CD14-positive monocyte (primary cell): ENCODE measurements at regions not wholly inside any gene's neighbourhood (a gene's known extent, or its start where the extent isn't known, plus 50 kb on each side); places are given as distances from the start of the nearest gene placed in this dataset.

Experiments
- DNase-seq, 3 donors: peaks; one replicate each; pipeline ENCODE4 v3.0.0-alpha.2; 2011 to 2022
- H2AFZ ChIP-seq: 2 replicates; pipeline ENCODE4 v1.6.0; 2012; ENCODE audit warnings: mild to moderate bottlenecking, low read depth, low read length, inconsistent platforms; ENCODE audit not compliant: insufficient read depth, poor library complexity, severe bottlenecking
- H3K27ac ChIP-seq, 2 donors: 1 replicate in 1 of 2; 2 replicates in 1 of 2; pipeline ENCODE4 v1.5.1; 2012 to 2013; ENCODE audit warnings: low read length in 2 of 2, control low read depth in 1 of 2, inconsistent platforms in 1 of 2, low read depth in 1 of 2, mild to moderate bottlenecking in 1 of 2
- H3K27me3 ChIP-seq, 2 donors: one replicate each; pipeline versions ENCODE4 v1.6.0 to v1.6.1; 2011 to 2013; ENCODE audit warnings: low read length in 2 of 2; ENCODE audit not compliant: control insufficient read depth in 2 of 2, insufficient read depth in 2 of 2
- H3K36me3 ChIP-seq, 2 donors: replicated peaks in 1 of 2; 1 replicate in 1 of 2; 2 replicates in 1 of 2; pipeline versions ENCODE4 v1.5.1 to v1.6.1; 2012 to 2013; ENCODE audit warnings: low read length in 2 of 2, control low read depth in 1 of 2, inconsistent platforms in 1 of 2, mild to moderate bottlenecking in 1 of 2; ENCODE audit not compliant: insufficient read depth in 2 of 2, control insufficient read depth in 1 of 2
- H3K4me1 ChIP-seq, 2 donors: 1 replicate in 1 of 2; 2 replicates in 1 of 2; pipeline versions ENCODE4 v1.5.1 to v1.6.1; 2012 to 2013; ENCODE audit warnings: low read length in 2 of 2, control low read depth in 1 of 2, inconsistent platforms in 1 of 2, mild to moderate bottlenecking in 1 of 2, moderate library complexity in 1 of 2; ENCODE audit not compliant: insufficient read depth in 2 of 2, control insufficient read depth in 1 of 2
- H3K4me2 ChIP-seq: replicated peaks from 2 replicates; pipeline ENCODE3; 2012; ENCODE audit warnings: low read length, moderate library complexity, mild to moderate bottlenecking; ENCODE audit not compliant: poor library complexity, severe bottlenecking; ENCODE audit errors: extremely low read depth
- H3K4me3 ChIP-seq, 3 experiments: fragments of 200-600 bp in 1 of 3; sonication (generic) in 1 of 3; replicated peaks in 1 of 3; 1 replicate in 2 of 3; 2 replicates in 1 of 3; pipeline ENCODE4 v1.5.1; 2011 to 2013; ENCODE audit warnings: low read length in 3 of 3, mild to moderate bottlenecking in 3 of 3, control low read depth in 2 of 3, low read depth in 2 of 3, inconsistent platforms in 1 of 3, moderate library complexity in 1 of 3
- H3K79me2 ChIP-seq: 2 replicates; pipeline ENCODE4 v1.6.0; 2012; ENCODE audit warnings: mild to moderate bottlenecking, control low read depth, inconsistent platforms, low read length, moderate library complexity; ENCODE audit not compliant: insufficient read depth
- H3K9ac ChIP-seq: 2 replicates; pipeline ENCODE4 v1.6.0; 2017; ENCODE audit warnings: low read length, mild to moderate bottlenecking; ENCODE audit not compliant: insufficient read depth, poor library complexity, severe bottlenecking
- H3K9me3 ChIP-seq, 2 donors: replicated peaks in 1 of 2; 1 replicate in 1 of 2; 2 replicates in 1 of 2; pipeline versions ENCODE4 v1.5.1 to v1.6.1; 2012 to 2013; ENCODE audit warnings: low read length in 2 of 2, control low read depth in 1 of 2; ENCODE audit not compliant: control insufficient read depth in 1 of 2, insufficient read depth in 1 of 2
- H4K20me1 ChIP-seq: 2 replicates; pipeline ENCODE4 v1.6.0; 2012; ENCODE audit warnings: mild to moderate bottlenecking, low read length, control low read depth, moderate library complexity; ENCODE audit not compliant: insufficient read depth
- H3K27ac Mint-ChIP-seq, 7 donors: one replicate each; pipeline ENCODE4 v1.8.0; 2020; ENCODE audit warnings: mild to moderate bottlenecking in 7 of 7, mixed read lengths in 7 of 7, moderate library complexity in 6 of 7, inconsistent platforms in 2 of 7
- H3K27me3 Mint-ChIP-seq, 3 donors: one replicate each; pipeline ENCODE4 v1.8.0; 2021 to 2022; ENCODE audit warnings: low read depth in 3 of 3, mild to moderate bottlenecking in 3 of 3, mixed read lengths in 3 of 3, moderate library complexity in 3 of 3, inconsistent platforms in 1 of 3
- H3K36me3 Mint-ChIP-seq, 2 donors: one replicate each; pipeline ENCODE4 v1.8.0; 2020; ENCODE audit warnings: mixed read lengths in 2 of 2, inconsistent platforms in 1 of 2, mild to moderate bottlenecking in 1 of 2
- H3K4me1 Mint-ChIP-seq: one replicate; pipeline ENCODE4 v1.8.0; 2020; ENCODE audit warnings: mild to moderate bottlenecking, mixed read lengths
- H3K4me3 Mint-ChIP-seq, 2 donors: one replicate each; pipeline ENCODE4 v1.8.0; 2020; ENCODE audit warnings: mild to moderate bottlenecking in 2 of 2, mixed read lengths in 2 of 2, moderate library complexity in 1 of 2
- H3K9me3 Mint-ChIP-seq, 7 donors: one replicate each; pipeline ENCODE4 v1.8.0; 2020 to 2022; ENCODE audit warnings: mixed read lengths in 7 of 7, mild to moderate bottlenecking in 6 of 7, moderate library complexity in 6 of 7, inconsistent platforms in 2 of 7
- CTCF ChIP-seq: fragments of 200-600 bp; IDR thresholded peaks from one replicate; pipeline ENCODE4 v1.8.0; 2022; ENCODE audit warnings: antibody characterized with exemption, mild to moderate bottlenecking
- WGBS: methylation state at CpG from one replicate; pipeline ENCODE4 v1.1.5; 2013; ENCODE audit warnings: missing lambda C conversion rate; ENCODE audit not compliant: insufficient coverage; 5-methylcytosine and 5-hydroxymethylcytosine counted together
- intact Hi-C, 2 donors: fragments of 100-400 bp; cut with micrococcal nuclease; formaldehyde crosslinking; loops; one replicate each; pipeline versions ENCODE4 v1.15.0 to v1.15.1; 2023

DNA sequence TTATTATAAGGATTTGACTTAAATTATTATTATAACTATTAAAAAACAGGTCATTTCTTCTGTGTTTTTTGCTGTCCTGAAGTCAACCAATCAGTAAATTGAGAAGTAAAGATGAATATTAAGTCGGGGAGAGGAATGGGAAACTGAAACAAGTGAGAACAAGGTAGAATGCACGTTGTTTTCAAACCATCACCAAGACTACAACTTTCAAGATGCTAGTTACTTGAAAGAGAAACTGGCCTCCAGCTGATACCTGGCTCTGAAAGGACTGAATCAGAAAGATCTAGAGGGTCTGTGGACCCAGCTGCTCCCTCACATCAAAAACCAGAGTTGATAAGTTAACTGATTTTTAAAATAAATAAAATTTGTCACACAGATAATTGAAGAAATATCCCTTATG lies 1301.5 kb upstream of the ATXN8OS start:
- no peak overlapping the region for H2AFZ ChIP-seq
- intact Hi-C loops: no loop called here
- peaks cover 0 to 3% of the 10 kb centered on the region in 2 donors for H3K9me3 ChIP-seq
- no peak overlapping the region for H3K4me3 ChIP-seq
- H3K36me3 ChIP-seq: no peaks in the 10 kb centered on the region
- H3K36me3 Mint-ChIP-seq: no peaks in the 10 kb centered on the region
- WGBS: no CpG with 5 or more reads among the region's 2 CpGs
- DNase-seq: no peak
- no peak for TF ChIP-seq CTCF
- no peak overlapping the region for H3K27ac Mint-ChIP-seq
- H3K27me3 Mint-ChIP-seq: no peaks in the 10 kb centered on the region
- no peaks in the 10 kb centered on the region for H3K27me3 ChIP-seq
- H3K4me3 Mint-ChIP-seq: no peak overlapping the region
- H3K9me3 Mint-ChIP-seq: peaks cover 0 to 5% (median 0%) of the 10 kb centered on the region in 7 donors
- H3K9ac ChIP-seq: no peak overlapping the region
- H3K4me2 ChIP-seq: no peak overlapping the region
- no peak overlapping the region for H3K27ac ChIP-seq
- no peaks in the 10 kb centered on the region for H4K20me1 ChIP-seq
- no peaks in the 10 kb centered on the region for H3K79me2 ChIP-seq
- no peaks in the 10 kb centered on the region for H3K4me1 ChIP-seq
- H3K4me1 Mint-ChIP-seq: no peaks in the 10 kb centered on the region

DNA sequence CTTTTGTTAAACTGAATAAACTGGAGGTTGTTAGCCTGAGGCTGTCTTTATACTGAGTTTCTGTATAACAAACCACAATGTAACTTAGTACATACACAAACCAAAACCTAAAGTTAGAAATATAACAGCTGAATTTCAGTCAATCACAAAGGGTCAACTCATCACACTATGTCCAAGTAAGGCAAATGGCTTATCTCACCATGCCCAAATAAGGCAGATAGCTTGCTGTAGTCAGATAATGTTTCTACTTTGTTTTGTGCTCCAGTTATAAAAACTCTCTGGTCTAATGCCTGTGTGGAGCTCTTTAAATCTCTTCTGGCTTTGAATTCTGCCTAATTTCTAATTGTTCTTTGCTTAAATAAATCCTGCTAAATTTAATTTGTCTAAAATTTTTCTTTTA lies 1323.4 kb upstream of the ATXN8OS start:
- H3K27me3 ChIP-seq: no peaks in the 10 kb centered on the region
- H3K79me2 ChIP-seq: no peaks in the 10 kb centered on the region
- no peak overlapping the region for H3K4me2 ChIP-seq
- no peak overlapping the region for H3K27ac ChIP-seq
- H3K36me3 Mint-ChIP-seq: no peaks in the 10 kb centered on the region
- intact Hi-C loops: no loop called here
- peaks cover 0 to 10% (median 5%) of the 10 kb centered on the region in 7 donors for H3K9me3 Mint-ChIP-seq
- no peak overlapping the region for H3K9ac ChIP-seq
- no peak overlapping the region for H3K27ac Mint-ChIP-seq
- H3K4me1 Mint-ChIP-seq: no peaks in the 10 kb centered on the region
- no peaks in the 10 kb centered on the region for H3K27me3 Mint-ChIP-seq
- H3K4me3 Mint-ChIP-seq: no peak overlapping the region
- no peaks in the 10 kb centered on the region for H4K20me1 ChIP-seq
- H3K9me3 ChIP-seq: peaks cover 8 to 11% of the 10 kb centered on the region in 2 donors
- no peaks in the 10 kb centered on the region for H3K36me3 ChIP-seq
- H3K4me3 ChIP-seq: no peak overlapping the region
- no peak for TF ChIP-seq CTCF
- H2AFZ ChIP-seq: no peak overlapping the region
- no peak for DNase-seq
- no peaks in the 10 kb centered on the region for H3K4me1 ChIP-seq
